LNCAP (cell line): ENCODE measurements at regions not wholly inside any gene's neighbourhood (a gene's known extent, or its start where the extent isn't known, plus 50 kb on each side); places are given as distances from the start of the nearest gene placed in this dataset.

ENCODE experiments used
- TF ChIP-seq, protein P1 (sequence below): fragments of 450-650 bp; IDR thresholded peaks from 2 replicates; pipeline ENCODE4 v1.5.1; 2017; ENCODE audit warnings: mild to moderate bottlenecking

DNA sequence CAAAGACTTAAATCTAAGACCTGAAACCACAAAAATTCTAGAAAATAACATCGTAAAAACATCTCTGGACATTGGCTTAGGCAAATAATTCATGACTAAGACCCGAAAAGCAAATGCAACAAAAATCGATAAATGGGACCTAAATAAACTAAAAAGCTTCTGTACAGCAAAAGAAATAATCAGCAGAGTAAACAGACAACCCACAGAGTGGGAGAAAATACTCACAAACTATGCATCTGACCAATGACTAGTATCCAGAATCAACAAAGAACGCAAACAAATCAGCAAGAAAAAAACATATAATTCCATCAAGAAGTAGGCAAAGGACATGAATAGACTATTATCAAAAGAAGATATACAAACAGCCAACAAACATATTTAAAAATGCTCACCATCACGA lies 749.4 kb downstream of the PLOD2 start:
- TF ChIP-seq, protein P1, sequence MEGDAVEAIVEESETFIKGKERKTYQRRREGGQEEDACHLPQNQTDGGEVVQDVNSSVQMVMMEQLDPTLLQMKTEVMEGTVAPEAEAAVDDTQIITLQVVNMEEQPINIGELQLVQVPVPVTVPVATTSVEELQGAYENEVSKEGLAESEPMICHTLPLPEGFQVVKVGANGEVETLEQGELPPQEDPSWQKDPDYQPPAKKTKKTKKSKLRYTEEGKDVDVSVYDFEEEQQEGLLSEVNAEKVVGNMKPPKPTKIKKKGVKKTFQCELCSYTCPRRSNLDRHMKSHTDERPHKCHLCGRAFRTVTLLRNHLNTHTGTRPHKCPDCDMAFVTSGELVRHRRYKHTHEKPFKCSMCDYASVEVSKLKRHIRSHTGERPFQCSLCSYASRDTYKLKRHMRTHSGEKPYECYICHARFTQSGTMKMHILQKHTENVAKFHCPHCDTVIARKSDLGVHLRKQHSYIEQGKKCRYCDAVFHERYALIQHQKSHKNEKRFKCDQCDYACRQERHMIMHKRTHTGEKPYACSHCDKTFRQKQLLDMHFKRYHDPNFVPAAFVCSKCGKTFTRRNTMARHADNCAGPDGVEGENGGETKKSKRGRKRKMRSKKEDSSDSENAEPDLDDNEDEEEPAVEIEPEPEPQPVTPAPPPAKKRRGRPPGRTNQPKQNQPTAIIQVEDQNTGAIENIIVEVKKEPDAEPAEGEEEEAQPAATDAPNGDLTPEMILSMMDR: no peak

DNA sequence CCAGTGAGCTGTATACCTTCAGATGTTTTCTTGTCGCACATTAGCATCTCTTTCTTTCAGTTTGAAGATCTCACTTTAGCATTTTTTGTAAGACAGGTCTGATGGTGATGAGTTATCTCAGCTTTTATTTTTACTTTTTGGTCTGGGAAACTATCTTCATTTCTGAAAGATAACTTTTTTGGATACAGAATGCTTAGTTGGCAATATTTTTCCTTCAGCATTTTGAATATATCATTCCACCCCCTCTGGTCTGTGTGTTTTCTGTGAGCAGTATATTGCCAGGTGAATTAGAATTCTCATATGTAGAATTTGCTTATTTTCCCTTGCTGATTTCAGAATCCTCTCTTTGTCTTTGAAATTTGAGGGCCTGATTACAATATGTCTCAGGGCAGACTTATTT lies 743.3 kb downstream of the PLOD2 start:
- TF ChIP-seq, protein P1: no peak

DNA sequence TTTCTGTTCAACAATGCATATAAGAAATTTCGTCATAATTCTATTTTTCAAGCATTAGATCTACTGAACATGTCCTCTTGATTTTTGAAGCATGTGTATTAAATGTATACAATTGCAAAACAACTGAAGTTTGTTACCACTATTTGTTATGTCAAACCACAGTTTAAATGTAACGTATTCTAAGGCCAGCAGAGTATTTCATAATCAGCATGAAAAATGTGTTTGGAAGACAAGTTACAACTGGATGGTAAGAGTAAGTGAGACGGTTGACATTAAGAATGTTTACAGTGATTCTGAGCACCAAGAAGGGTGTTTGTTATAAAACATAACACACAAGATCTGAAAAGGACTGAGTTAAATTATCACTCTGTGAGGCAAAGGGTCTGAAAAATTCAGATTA lies 738.4 kb downstream of the PLOD2 start:
- TF ChIP-seq, protein P1: no peak

DNA sequence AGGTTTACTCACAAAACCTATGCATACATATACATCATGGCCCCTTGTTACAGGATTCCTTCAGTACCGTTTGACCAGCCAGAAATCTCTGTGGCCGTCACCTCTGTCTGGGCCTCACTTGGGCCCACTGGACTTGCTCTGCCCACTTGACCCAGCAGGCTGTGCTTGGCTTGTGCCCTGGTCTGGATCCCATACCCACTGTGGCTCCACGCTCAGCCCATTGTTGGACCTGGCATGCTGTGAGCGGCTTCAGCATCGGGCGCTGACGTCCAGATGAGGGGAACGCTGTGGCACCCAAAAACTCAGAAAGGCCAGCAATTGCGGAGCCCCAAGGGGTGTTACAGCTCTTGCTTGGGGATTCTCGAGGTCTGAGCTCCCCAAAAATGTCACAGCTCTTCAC lies 733.6 kb downstream of the PLOD2 start:
- TF ChIP-seq, protein P1: no peak

DNA sequence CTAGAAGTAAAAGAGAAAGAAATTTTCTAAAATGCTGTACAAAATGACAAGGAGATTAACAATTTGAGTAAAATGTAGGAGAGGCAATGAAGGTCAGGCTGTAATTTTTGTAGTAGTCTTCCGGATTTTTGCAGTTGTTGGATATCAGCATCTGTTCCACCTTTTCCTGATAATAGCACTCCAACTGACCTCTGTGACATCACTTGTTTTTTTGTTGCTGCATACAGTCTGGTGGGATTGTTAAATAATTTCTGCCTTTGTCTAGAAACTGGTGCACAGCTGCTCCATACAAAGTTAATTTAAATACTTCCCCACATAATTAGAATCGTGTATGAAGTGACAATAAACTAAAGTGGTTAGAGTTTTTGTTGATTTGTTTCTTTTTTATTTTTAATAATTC lies 731.4 kb downstream of the PLOD2 start:
- TF ChIP-seq, protein P1: no peak

DNA sequence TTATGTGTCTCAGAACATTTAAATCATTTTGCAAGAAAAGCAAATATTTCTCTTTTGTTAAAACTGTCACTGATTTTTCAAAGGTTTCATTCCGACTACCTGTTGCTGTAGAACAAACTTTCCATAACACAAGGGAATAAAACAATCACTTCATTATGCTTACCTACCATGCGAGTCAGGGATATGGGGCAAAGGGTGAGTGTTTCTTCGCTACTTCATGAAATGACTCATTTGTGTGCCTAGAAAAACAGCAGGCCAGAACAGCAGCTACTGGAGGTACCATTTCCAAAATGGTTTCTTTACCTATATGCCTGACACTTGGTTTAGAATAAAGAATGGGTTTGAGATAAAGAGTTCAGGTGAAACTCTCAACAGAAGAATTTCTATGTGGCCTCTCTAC lies 712.5 kb downstream of the PLOD2 start:
- TF ChIP-seq, protein P1: no peak

DNA sequence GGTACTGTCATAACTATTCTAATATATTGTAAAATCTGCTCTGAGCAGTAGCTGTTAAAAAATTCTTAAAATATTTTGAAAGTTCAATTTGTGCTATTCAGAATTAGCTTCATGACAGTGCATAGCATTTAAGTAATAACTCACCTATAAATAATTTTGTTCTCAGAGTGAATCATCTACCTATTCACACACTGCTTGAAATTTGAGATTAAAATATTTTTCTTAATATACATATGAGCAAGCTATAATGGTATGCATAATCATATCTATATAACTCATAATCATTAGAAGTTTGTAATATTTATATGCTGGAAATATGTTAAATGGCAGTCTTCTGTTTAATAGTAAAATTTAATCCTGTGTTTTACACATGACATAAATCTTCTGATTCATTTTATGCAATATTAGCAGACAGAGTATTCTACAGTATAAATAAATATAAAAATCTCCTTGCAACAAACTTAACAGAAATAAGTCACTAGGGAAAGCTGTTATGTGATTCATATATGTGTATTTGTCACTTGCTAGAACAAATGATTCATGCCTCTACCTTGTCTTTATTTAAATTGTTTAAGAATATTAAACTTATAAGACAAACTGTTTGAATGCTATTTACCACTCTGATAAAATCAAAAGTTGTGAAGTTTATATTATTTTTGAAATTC lies 710.8 kb downstream of the PLOD2 start:
- TF ChIP-seq, protein P1: no peak
